Ovary (tissue), 3 donors: ENCODE measurements at regions not wholly inside any gene's neighbourhood (a gene's known extent, or its start where the extent isn't known, plus 50 kb on each side); places are given as distances from the start of the nearest gene placed in this dataset.

ENCODE experiments used
- CTCF ChIP-seq, 3 donors: fragments of 450-650 bp in 2 of 3; fragments of 200-600 bp in 1 of 3; IDR thresholded peaks; one replicate each; pipeline versions ENCODE4 v1.5.1 to v1.8.0; 2016 to 2022; ENCODE audit warnings: antibody characterized with exemption in 3 of 3, mild to moderate bottlenecking in 1 of 3
- POLR2A ChIP-seq: fragments of 450-650 bp; IDR thresholded peaks from one replicate; pipeline ENCODE4 v1.6.1; 2017; ENCODE audit warnings: antibody characterized with exemption, mild to moderate bottlenecking, moderate library complexity
- donor health status: DM: no; HTN: no; CAD: no.

- no peak for TF ChIP-seq POLR2A
- TF ChIP-seq CTCF (IDR thresholded peaks at IDR 0.05), result no peak
Measured at GRCh38 chr9:110016340-110016739, 191.6 kb downstream of the C9orf152 start.
